C4-2B (cell line): ENCODE measurements at regions not wholly inside any gene's neighbourhood (a gene's known extent, or its start where the extent isn't known, plus 50 kb on each side); places are given as distances from the start of the nearest gene placed in this dataset.
A peak's percentile ranks its signal among the peaks of the same experiment; 100 is the strongest.

Experiments
- H3K27ac ChIP-seq: fragments of 450-650 bp; 2 replicates; pipeline ENCODE4 v1.5.1; 2017
- CTCF ChIP-seq: fragments of 450-650 bp; conservative IDR thresholded peaks from 2 replicates; pipeline ENCODE4 v1.5.1; 2017; ENCODE audit warnings: mild to moderate bottlenecking
- ZFX ChIP-seq: fragments of 450-650 bp; IDR thresholded peaks from 2 replicates; pipeline ENCODE4 v1.6.1; 2017

- TF ChIP-seq CTCF: no peak
- no peak for TF ChIP-seq ZFX
- H3K27ac ChIP-seq: no peak overlapping the region
These were observed 219.5 kb upstream of the PHYHIPL start for GRCh38 chr10:58956926-58957325.

- no peak overlapping the region for H3K27ac ChIP-seq
- TF ChIP-seq ZFX: no peak
- no peak for TF ChIP-seq CTCF
These were observed 218.9 kb upstream of the PHYHIPL start for GRCh38 chr10:58957517-58957916.

GRCh38 chr10:58963101-58963534 is 213.3 kb upstream of the PHYHIPL start:
- H3K27ac ChIP-seq: no peak overlapping the region
- TF ChIP-seq CTCF (peak; percentile 67), ZFX (no peak)

GRCh38 chr10:58963723-58964124 is 212.7 kb upstream of the PHYHIPL start:
- H3K27ac ChIP-seq: no peak overlapping the region
- TF ChIP-seq CTCF: no peak
- TF ChIP-seq ZFX: no peak

GRCh38 chr10:58965855-58966254 is 210.6 kb upstream of the PHYHIPL start:
- no peak overlapping the region for H3K27ac ChIP-seq
- TF ChIP-seq ZFX: no peak
- TF ChIP-seq CTCF: no peak

GRCh38 chr10:58967551-58968388 is 208.7 kb upstream of the PHYHIPL start:
- no peak overlapping the region for H3K27ac ChIP-seq
- no peak for TF ChIP-seq ZFX
- no peak for TF ChIP-seq CTCF

- no peak overlapping the region for H3K27ac ChIP-seq
- no peak for TF ChIP-seq ZFX
- no peak for TF ChIP-seq CTCF
These were observed 208.1 kb upstream of the PHYHIPL start for GRCh38 chr10:58968389-58968755.
